ENCODE measurements at regions not wholly inside any gene's neighbourhood (a gene's known extent, or its start where the extent isn't known, plus 50 kb on each side); places are given as distances from the start of the nearest gene placed in this dataset.
"Not testable (repeated sequence)": the region's sequence is repeated elsewhere in the genome, so short reads cannot be mapped to it uniquely, and the experiment has no call there.

- peak in 1 of 14 donors; percentile 84 for DNase-seq
Measured at GRCh38 chr17:77801545-77802332, 156.8 kb upstream of the TNRC6C start.

DNA sequence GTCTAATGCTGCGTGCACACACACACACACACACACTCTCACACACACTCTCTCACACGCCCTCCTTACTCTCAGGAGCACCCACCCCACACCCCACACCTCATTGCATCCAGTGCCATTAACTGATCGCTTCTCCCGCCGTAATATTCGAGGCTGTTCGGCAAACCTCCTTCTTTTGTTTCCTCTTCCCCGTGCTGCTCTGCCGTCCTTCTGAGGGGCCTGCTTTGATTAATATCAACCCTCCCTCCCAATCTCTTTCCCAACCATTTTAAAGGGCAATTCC is 156.2 kb upstream of the TNRC6C start:
- DNase-seq = no peak

DNA sequence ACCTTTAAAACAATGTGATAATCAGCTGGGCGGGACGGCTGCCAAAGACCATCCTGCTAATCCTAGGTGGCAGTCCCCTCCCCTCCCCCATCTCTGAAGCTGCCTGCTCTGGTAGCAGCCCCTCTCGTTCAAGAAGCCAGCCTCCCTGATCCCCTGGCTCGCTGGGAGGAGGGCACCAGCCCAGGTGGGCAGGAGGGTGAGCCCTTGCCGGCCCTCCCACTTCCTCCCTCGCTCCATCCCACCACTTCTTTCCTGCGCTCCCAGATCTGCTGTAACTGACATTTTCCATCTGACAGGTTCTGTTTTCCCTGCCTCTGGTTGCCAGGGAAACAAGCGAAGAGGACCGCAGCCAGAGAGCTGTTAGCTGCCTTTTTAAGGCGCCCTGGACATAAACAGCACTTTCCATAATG is 155.7 kb upstream of the TNRC6C start:
- peak in 1 of 14 donors; percentile 89 for DNase-seq

GRCh38 chr17:77803726-77804125 is 154.8 kb upstream of the TNRC6C start:
- DNase-seq = no peak

DNA sequence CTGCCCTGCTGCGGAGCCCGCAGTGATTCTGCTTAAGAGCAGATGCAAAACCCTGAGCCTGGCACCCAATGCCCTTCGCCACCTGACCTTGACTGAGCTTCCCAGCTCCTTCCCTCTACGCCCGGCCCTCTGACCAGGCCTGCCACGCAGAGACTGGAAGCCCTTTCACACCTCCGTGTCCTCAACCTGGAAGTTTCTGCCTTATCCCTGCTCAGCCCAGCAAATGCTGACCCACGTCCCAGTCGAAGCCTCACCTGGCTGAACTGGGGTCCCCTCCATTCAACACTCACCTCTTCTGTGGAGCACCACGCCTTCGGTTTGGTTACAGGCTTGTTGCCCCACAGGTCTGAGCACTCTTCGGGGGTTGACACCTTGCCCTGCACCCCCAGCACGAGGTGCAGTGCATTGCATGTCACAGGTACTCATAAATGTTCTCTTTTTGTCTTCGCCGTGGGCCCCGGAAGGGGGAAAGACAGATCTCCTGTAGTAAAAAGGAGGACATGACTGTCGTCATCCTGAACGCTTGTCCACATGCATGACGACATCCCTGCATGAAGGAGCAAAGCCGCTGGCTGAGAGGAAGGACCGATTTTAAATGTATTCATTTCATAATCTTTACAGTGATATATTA is 153.6 kb upstream of the TNRC6C start:
- no peak for DNase-seq

GRCh38 chr17:77805970-77806369 is 152.5 kb upstream of the TNRC6C start:
- DNase-seq = not testable (repeated sequence)

GRCh38 chr17:77807051-77807745 is 151.3 kb upstream of the TNRC6C start:
- no peak for DNase-seq

DNA sequence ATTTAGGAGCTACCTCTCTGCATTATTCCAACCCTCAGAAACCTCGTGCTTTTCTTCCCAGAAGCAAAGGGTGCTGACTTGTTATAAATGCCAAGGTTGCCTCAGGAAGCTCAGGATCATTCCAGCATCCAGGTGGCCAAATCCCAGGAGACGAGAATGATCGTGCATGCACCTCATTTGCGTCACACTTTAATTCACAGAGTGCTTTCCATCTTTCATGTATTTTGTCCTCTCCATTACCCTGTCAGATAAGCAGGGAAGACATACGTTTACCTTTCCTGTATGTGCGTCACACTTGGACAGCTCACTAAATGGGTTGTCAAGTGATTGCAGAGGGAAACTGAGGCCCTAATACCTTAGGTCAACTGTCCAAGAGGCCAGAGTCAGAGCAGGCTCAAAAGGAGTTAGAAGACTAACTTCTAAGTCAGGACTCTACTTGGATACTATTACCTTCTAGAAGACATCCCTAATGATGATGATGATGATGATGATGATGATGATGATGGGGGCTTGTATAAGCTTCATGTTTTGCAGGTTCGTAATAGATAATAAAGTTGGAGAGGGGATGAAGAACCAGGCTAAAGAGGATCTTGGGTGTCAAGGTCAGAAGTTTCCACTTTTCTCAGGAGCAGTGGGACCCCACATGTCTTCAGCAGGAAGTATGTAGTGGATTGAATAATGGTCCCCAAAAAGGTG is 150.6 kb upstream of the TNRC6C start:
- DNase-seq = no peak

DNA sequence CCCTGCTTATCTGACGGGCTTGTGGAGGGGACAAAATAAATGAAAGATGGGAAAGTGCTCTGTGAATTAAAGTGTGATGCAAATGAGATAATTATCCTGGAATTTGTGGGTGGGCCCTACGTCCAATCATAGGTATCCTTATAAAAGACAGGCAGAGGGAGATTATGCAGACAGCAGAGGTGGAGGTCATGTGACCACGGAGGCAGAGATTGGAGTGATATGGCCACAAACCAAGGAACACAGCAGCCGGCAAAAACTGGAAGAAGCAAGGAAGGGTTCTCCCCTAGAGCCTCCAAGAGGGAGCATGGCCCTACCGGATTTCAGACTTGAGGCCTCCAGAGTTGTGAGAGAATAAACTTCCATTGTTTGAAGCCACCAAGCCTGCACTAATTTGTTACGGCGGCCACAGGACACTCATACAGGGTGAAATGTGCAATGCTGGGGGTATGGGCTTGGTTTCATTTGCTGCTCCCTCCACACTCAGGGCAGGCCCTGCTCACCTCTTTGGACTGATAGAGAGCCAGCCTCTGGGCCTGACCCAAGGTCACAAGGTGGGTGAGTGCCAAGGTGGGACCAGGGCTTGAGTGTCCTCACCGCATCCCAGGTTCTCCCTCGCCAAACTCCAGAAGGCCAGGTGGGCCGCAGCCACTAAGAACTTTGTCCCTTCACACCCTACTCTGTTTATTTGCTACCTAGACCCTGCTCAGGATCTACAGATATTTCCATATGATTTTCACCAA is 149.6 kb upstream of the TNRC6C start:
- DNase-seq = no peak

- no peak for DNase-seq
Measured at GRCh38 chr17:77809814-77810213, 148.7 kb upstream of the TNRC6C start.

DNA sequence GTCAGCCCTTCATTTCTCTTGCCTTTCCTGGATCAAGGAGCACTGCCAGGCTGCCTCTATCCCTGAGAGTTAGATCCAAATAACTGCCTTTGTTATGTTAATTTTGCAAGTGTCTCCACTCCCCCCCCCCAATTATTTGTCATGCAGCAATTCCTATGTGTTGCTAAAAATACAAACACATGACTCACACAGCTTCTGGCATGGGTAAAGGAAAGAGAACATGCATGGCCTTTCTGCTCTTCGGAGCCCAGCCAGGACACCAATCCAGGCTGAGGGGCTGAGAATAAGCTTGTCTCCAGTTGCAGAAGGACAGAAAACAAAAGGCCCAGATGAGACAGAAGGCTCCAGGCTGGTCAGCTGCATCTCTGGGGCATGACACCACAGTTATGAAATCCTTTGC is 148.0 kb upstream of the TNRC6C start:
- no peak for DNase-seq

GRCh38 chr17:77811521-77811920 is 147.0 kb upstream of the TNRC6C start:
- DNase-seq = no peak

GRCh38 chr17:77814091-77814772 is 144.3 kb upstream of the TNRC6C start:
- DNase-seq = peak in 1 of 14 donors; percentile 27

- DNase-seq = no peak
Measured at GRCh38 chr17:77815127-77815905, 143.2 kb upstream of the TNRC6C start.

DNA sequence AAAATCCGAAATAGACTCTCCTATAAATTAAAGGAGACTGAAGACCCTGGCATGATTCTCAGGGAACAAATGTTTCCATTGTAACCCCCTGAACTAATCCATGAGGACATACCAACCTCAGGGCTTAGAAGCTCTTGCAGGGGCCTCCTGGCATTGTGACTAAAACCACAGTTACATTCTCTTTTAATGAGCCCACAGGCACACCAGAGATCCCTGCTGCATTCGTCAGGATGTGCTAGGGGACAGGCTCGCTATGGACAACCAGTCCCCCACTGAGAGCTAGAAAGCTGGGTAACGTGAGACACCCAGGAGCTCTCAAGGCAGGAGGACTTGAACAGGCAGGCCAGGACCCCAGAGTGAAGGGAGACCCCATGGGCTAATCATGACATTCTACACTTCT is 140.6 kb upstream of the TNRC6C start:
- DNase-seq = no peak

GRCh38 chr17:77819497-77819896 is 139.0 kb upstream of the TNRC6C start:
- no peak for DNase-seq

GRCh38 chr17:77821114-77821513 is 137.4 kb upstream of the TNRC6C start:
- no peak for DNase-seq

DNA sequence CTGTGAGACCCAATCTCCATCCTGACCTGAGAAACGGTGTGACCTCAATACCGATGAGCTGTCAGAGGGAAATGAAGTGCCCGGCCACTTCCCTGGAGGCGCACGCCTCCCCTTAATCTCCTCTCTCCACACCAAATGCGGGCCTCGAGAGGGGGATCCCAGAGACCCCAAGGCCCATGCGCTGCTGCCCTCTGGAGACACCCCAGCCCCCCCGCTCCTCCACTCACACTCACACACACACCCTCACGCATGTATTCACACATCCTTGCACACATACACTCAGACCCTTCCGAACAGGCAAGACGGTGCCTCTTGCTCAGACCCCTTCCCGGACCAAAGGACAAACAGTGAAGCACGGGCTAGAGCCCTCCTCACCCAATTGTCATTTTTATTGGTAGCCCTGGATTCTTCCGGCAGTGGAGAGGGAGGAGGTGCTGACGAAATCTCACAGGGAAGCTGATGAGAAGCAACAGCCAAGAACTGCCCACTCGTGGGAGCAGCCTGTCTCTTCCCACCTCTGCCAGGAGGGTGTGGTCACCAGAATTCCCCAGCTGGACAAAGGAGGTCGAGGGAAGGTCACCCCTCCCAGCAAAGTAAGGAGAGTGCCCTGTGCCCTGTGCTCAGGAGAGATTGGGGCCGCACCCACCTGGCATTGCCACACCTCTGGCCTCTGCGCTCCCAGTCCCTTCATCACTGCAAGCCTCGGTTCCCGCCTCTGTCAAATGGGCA is 136.0 kb upstream of the TNRC6C start:
- DNase-seq = no peak

GRCh38 chr17:77824102-77824779 is 134.3 kb upstream of the TNRC6C start:
- DNase-seq = no peak

All from C1 segment of cervical spinal cord (tissue), 14 donors.